ENCODE measurements at regions not wholly inside any gene's neighbourhood (a gene's known extent, or its start where the extent isn't known, plus 50 kb on each side); places are given as distances from the start of the nearest gene placed in this dataset.

DNA sequence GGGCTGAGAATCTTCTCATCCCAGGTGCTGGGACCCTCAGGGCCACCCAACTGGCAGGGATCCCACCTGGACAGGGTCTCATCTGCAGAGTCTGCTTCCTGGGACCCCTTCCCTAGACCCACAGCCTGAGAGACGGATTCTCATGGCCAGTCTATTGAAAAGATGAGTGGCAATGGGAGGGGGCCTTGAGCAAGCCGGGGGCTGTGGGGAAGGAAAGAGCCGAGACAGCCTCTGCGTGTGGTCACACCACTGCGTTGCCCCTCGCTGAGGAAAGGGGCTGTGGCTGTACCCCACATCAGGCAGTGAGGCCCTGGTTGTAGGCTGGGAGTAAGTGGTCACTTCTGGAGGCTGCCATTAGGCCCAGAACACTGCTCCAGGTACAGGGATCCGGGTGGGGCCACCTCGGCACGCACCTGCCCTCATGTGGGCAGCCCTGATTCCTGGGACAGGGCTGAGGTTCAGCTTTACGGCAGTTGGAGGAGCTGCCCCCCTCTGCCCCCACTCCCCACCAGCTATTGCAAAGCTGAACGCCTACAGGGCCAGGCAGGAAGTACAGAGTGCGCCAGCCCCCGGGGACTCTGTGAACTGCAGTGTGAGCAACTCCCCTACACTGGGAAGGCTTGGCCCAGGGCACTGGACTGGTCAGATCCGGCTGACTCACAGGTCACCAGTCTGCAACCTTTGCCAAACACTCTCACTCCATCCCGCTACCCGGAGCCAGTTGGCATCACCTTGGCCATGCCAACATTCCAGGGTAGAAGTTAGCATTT, 106.9 kb downstream of the RIPK4 start:
- DNase-seq (ENCODE audit: low spot score), result peak; percentile 91

DNA sequence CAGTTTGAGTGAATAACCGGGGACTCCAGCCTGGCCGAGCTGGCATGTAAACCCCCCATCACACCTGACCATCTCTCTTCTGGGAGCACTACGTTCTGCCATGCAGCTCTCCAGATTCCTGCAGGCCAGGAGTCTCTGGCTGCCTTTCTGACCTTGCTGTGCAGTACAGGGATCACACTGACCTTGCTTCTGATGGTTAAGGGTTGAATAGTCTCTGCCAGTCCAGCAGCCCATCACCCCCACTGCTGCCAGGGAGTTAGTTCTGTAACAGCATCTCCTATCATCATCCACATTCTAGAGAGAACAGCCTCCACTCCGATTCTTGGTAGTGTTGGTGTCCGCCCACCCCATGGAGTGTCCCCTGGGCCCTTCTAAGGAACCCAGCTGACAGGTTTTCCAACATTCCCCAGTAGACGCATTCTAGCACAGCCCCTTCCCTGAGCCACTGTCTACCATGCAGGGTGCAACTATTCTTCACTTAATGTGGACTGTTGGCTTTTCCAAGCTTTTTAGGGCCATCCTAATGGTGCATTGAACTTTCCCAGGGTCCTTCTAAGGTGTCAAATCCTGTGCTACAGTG, 109.8 kb downstream of the RIPK4 start:
- peak; percentile 18 for DNase-seq (ENCODE audit: low spot score)
- intact Hi-C loops (cut with DNase I), result no loop called here

More for the DNA sequence above, 106.9 kb downstream of the RIPK4 start:
- intact Hi-C loops (cut with DNase I), result no loop called here

DNA sequence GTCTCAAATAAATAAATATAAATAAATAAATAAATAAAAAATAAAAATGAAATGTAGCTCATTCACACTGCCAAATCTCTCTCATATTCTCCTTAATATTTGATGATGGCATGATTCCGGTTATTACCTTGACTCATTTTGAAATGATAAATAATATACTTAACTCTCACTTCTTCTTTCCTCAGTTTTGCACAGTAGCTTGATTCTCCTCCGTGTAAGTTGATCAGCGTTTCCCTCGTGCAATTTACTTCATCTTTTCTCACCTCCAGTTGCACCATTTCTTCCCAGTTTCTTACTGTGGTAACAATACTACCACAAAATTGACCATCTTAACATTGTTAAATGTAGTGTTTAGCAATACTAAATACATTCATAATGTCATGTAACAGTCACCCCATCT, 111.6 kb downstream of the RIPK4 start:
- no peak for DNase-seq (ENCODE audit: low spot score)
- intact Hi-C loops (cut with DNase I), result no loop called here

DNA sequence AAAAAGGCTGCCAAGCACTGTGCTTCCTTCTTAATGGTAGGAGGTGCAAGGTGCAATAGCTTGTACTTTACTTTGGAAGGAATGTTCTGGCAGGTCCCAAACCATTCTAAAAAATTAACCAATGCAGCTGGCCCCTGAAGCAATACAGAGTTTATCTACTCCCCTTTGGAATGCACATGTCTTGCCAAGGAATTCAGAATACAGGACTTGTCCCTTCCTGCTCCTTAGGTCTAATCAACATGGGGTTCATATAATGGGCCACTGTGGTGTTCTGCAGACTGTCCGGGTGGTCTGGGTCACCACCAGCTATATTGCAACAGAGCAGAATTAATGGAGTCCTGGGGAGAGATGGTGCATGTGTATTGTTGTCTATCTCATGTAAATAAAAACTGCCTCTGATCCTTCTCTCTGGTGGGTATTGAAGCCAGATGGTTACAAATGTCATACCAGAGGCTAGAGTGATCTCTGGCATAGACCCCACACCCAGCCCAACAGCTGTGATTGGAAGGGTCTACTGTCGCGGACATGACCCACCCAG, 112.8 kb downstream of the RIPK4 start:
- intact Hi-C loops (cut with DNase I), result no loop called here

DNA sequence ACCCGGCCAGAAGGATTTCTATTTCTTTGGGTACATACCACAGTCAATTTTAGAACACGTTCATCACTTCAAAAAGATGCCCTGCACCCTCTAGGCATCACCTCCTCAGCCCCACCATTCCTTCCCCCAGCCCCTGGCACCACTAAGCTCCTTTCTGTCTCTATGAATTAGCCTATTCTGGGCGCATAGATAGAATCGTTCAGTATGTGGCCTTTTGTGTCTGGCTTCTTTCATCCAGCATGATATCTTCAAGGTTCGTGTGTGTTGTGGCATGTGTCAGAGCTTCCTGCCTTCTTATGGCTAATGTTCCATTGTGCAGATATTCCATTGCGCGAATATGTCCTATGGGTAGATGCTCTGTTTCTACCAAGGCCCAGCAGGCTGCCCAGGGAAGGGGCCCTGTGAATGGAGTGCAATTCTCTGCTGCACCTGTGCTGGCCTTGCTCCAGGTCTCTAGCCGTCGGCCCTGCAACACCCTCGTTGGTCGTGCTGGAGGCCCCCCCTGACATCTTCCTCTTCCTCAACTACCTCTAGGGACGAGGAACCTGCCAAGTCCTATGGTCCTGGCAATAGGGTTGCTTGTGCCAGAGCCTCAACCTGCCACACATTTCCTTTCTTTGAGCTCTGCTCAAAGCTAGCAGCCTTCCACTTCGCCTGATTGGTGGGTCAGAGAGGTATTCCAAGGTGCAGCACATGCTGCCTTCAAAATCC, 113.5 kb downstream of the RIPK4 start:
- intact Hi-C loops (cut with DNase I), result no loop called here
- DNase-seq (ENCODE audit: low spot score), result no peak

More for the DNA sequence above, 112.8 kb downstream of the RIPK4 start:
- DNase-seq (ENCODE audit: low spot score), result no peak

DNA sequence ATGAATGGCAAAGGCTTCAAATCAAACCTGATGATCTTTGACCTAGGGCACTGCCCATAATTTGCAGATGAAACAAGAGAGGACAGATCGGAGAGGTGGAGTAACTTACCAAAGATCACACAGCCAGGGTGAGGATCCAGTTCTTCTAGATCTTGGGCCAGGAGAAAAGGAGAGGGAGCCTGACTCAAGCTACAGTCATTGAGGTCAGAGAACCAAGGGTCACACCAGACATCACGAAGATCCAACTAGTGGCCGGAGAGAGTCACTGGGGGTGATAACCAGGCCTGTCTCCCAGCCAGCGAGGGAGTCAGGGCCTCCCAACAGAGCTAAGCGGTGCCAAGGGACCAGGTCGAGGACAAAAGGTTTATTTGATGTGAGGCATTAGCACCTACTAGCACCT, 115.0 kb downstream of the RIPK4 start:
- intact Hi-C loops (cut with DNase I), result no loop called here
- no peak for DNase-seq (ENCODE audit: low spot score)

DNA sequence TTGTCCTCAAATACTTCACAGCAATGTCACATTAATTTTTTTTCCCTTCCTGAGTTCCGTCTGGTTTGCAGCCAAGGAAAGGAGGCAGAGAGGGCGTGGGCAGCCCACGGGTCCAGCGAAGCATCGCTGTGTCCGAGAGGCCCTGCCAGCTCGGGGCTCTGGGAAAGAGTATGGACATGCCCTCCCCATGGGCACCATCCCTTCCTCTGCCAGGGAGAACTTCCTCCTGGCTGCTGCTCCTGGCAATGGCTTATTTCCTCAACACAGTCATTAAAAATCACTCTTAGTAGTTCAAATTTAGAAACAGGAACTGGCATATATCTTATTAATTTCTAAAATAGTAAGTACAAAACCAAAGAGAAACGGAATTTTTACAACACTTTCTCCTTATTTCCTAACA, 115.4 kb downstream of the RIPK4 start:
- intact Hi-C loops (cut with DNase I), result no loop called here
- DNase-seq (ENCODE audit: low spot score), result peak; percentile 60

DNA sequence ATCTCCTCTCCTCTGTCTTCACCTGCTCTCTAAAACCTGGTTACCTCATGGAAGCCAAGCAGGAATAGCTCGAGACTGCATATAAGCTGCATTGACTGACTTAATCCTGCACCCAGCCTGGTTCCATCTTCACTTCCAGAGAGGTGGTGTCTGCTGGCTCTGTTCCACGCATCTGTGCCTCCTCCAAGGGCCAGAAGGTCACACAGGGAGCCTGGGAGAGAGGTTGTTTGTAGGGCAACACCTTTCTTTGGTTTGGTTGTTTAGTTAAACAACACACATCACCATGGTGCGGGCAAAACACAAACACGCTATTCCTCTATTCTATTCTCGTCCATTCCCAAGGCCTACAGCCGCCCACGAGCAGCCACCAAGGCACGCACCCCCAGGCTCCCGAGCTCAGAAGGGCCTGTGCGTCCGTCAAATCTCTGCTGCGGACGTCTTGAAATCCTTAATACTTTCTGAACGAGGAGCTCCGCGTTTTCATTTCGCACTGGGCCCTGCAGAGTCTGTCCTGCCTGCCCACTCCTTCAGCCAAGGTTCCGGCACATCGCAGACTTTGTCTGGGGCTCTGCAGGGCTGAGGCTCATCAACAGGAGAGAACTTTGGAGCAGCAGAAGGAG, 116.2 kb downstream of the RIPK4 start:
- DNase-seq (ENCODE audit: low spot score), result peak; percentile 34
- intact Hi-C loops (cut with DNase I), result no loop called here

DNA sequence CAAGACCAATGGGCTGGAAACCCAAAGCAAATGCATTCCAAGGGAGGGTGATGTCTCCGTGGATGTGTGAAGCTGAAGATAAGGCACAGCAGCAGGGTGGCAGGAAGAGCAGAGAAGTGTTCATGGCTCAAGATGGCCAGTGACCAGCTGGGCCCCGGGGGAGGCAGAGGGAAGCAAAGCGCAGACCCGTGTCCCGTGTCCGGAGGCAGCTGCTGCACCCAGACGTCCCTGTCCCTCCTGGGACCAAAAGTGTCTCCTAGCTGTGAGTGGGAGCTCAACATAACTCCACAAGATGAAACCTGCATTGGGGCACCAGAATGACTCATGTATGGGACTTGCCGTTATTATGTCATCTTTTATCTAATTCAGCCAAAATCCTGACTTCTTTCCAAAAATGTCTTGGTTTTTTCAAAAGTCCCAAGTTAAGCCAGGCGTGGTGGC, 118.2 kb downstream of the RIPK4 start:
- DNase-seq (ENCODE audit: low spot score), result peak; percentile 66
- intact Hi-C loops (cut with DNase I), result no loop called here

DNA sequence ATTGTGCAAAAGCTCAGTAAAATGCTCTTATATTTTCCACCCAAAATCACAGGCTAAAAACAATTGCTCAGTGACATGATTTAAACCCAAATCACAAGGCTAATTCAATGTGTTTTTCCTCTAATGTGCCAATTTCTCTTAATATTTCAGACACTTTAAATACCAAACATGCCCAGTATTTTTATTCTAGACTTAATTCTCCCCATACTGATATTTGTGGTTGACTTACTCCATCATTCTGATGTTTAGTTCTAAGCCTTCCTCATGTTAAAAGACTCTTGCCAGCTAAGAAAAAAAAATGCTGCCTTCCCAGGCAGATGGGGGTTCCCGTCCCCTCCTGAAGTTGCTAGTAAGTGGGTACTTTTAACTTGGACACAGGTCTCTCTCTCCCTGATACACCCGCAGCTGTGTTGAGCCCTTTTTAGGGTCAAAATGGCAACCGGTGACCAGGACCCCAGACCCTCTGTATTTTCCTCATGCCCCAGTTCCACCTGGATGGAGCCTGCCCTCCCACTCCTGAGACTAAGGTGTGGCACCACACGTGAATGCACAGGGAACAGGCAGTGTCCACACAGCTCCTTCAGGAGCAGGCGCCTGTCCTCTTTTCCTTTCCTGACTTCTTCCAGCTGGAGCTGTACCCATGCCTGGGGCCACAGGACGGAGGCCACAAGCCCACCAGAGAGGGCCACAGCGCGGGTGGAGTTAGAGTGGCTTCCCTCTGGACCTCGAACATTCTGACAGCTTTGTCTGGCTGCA, 118.9 kb downstream of the RIPK4 start:
- intact Hi-C loops (cut with DNase I), result no loop called here
- peak; percentile 46 for DNase-seq (ENCODE audit: low spot score)

DNA sequence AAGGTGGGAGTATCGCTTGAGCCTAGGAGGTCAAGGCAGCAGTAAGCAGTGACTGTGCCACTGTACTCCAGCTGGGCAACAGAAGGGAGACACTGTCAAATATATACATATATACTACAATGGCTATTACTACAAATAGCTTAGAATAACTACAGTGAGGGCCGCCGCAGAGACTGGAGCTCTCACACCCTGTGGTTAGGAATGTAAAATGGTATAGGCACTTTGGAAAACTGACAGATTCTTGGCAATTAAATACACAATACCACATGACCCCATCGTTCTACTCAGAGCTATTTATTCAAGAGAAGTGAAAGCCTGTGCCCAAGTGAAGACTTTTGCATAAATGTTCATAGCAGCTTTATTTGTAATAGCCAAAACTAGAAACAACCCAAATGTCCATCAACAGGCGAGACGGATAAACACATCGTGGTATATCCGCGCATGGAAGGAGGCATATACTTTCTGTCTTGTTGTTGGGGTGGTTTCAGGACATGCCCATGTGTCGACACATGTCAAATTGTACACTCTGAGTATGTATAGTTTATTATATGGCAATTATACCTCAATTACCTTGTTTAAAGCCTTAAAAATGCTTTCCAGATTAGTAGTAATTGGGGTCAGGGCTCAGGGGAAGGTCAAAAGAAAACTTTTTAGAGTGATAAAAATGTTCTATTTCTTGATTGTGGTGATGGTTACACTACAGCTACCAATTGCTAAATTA, 123.4 kb downstream of the RIPK4 start:
- intact Hi-C loops (cut with DNase I), result no loop called here
- peak; percentile 11 for DNase-seq (ENCODE audit: low spot score)

DNA sequence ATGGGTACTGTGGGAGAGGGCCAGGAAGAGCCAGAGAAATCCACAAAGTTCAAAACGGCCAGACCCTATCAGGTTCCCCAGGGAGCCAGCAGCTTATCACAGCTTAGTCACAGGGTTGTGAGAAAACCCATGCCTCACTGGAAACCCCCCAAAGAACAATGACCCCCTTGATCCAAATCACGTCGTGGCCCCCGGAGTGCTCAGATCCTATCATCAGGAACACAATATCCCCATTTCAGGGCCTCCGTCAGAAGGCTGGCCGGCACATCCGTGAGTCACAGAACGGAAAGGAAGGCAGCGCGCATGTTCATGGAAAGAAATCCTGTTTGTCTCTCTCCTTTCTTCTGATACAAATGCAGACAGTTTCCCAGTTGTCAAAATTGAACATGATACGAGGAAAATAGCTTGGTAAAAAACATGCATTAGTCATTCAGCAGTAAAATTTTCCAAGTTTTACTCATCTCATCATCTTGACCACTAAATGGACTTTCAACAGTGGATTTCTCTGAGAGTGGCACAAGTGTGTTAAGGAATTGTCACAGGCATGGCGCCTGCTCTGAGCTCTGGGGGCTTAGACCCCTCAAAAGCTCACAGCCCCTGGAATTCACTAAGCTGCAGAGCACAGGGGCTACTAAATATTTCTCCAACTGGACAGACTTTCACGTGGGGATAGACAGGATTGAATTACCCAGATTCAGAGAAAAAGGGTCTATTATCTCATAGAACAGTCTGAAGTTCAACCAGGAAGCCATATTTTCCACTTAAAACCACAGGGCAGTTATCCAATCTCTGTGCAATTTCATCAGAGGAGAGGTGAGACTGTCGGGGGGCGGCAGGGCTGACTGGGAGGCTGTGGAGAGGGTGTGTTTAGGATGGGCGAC, 124.8 kb downstream of the RIPK4 start:
- intact Hi-C loops (cut with DNase I), result no loop called here
- peak; percentile 95 for DNase-seq (ENCODE audit: low spot score)

DNA sequence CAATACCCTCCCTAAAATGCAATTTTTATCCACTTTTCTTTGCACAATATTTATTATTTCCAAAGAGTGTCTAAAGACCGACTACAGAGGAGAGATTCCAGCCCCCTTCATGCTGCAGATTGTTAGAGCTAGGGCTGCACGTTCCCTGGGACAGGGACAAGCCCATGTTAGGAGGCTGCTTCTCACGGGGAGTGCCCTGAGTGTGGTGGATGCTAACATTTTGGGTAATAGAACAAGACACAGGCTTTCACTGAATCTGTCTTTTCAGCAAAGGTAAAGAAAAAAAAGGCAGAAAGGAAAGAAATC, 125.4 kb downstream of the RIPK4 start:
- intact Hi-C loops (cut with DNase I), result no loop called here
- DNase-seq (ENCODE audit: low spot score), result peak; percentile 36

DNA sequence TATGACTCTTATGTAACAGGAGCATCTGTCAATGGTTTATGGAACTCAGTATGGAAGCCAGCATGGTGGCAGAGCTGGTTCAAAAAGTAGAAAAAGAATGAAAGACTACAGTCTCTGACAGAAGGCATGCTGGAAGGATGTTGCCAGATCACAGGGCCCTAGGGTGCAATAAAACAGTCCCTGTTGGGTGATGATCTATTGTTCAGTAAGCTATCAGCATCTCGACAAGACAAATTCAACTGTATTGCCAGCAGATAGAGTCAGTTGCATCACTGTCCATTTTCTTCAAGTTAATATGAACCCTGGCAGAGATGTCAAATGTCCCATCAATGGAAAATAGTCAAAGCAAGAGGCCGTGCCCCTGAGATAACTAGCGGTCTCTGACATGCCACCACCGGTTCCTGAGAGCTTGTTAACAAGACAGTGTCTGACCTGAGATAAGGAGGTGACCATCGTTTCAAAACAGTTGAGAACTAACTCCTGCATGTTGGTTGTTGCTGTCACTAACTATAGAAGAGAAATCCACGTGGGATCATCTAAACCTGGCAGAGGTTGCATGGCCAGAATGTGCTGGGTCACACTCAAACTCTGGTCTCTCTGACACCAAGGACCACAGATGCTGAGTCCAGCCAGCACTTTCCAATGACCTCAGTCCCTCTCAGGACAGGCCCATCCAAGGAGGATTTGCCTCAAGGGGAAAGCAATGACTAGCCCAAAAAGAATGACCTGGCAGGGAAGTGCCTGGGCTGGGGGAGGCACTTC, 125.9 kb downstream of the RIPK4 start:
- peak; percentile 73 for DNase-seq (ENCODE audit: low spot score)
- intact Hi-C loops (cut with DNase I), result loop anchor here in 1 of 2 donors (1.0 kb wide), 1 partner anchor 44 kb away; no protein-coding TSS in a partner anchor

DNA sequence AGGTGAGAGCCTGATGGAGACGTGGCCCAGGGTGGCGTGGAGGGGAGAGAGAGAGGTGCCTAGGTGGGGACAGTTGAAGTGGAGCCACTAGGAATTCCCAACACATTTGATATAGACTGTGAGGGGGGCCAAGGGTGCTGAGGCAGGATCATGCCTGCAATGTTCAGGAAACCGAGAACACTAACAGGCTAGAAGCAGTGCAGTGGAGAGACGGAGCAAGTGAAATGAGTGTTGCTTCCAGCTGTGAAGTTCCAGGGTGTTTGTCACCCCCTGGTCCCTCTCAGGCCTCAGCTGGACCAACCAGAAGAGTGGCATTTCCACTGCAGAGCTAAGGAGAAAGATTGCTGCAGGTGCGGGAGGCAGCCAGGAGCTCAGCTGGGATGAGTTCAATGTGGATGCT, 127.1 kb downstream of the RIPK4 start:
- DNase-seq (ENCODE audit: low spot score), result peak; percentile 34
- intact Hi-C loops (cut with DNase I), result loop anchor here in 1 of 2 donors (1.0 kb wide), 2 partner anchors 19 to 46 kb away; no protein-coding TSS in a partner anchor

DNA sequence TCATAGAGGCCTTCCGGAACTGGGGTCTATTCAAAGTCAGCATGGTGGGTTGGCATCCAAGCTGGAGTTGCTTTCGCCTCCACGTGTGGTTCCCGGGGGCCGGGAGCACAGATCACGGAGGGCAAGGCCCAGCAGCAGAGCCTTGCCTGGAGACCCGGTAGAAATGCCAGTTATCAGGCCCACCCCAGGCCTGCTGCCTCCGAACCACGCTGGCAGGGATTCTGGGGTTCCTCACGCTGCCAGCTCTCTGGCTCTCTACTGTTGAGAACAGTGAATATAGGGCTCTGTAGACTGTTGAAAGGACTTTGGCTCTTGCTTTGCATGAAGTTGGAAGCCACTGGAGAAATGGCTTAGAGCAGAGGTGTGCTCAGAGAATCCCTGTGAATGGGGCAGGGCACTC, 127.5 kb downstream of the RIPK4 start:
- intact Hi-C loops (cut with DNase I), result loop anchor here in 1 of 2 donors (1.0 kb wide), 1 partner anchor 19 kb away; no protein-coding TSS in a partner anchor
- peak; percentile 60 for DNase-seq (ENCODE audit: low spot score)

Measured in posterior vena cava (tissue), 2 donors.